Spleen (tissue), 7 donors: ENCODE measurements at regions not wholly inside any gene's neighbourhood (a gene's known extent, or its start where the extent isn't known, plus 50 kb on each side); places are given as distances from the start of the nearest gene placed in this dataset.

Source experiments
- POLR2AphosphoS5 ChIP-seq, 3 donors: sonication (generic); formaldehyde crosslinking; IDR thresholded peaks; one replicate each; pipeline ENCODE4 v1.5.1; 2017; ENCODE audit warnings: antibody characterized with exemption in 3 of 3
- TF ChIP-seq, protein P1 (sequence below), 11 experiments: fragments of 200-600 bp in 7 of 11; fragments of 450-650 bp in 4 of 11; sonication (generic) in 4 of 11; IDR thresholded peaks in 8 of 11; conservative IDR thresholded peaks in 3 of 11; 1 replicate in 7 of 11; 2 replicates in 4 of 11; pipeline versions ENCODE4 v1.4.0 to v1.8.0; 2016 to 2021; ENCODE audit warnings: antibody characterized with exemption in 11 of 11, inconsistent platforms in 4 of 11, mild to moderate bottlenecking in 1 of 11
- donor health status: DM: no; HTN: no; CAD: no; lungs with moderate emphysema.
- donor health status: DM: no; HTN: no; CAD: no.
- donor health status: DM: no; HTN: no; CAD: no.

DNA sequence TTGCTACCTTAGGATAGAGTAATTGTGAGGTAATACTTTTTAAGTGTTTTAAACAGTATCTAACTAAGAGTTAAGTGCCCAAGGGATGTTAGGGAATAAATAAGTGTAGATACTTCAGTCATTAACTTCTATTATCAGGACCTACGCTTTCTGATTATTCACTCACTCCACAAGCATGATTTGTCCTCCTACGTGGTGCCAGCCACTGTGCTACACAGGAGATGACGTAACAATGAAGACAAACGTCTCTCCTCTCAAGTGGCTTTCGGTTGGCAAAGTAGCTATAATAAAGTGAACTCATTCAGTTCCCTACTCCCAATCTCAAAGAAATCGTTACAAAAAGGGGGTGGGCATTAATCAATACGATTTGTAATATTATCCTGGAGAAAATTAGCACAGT, 100.9 kb upstream of the SETBP1 start:
- TF ChIP-seq, protein P1, sequence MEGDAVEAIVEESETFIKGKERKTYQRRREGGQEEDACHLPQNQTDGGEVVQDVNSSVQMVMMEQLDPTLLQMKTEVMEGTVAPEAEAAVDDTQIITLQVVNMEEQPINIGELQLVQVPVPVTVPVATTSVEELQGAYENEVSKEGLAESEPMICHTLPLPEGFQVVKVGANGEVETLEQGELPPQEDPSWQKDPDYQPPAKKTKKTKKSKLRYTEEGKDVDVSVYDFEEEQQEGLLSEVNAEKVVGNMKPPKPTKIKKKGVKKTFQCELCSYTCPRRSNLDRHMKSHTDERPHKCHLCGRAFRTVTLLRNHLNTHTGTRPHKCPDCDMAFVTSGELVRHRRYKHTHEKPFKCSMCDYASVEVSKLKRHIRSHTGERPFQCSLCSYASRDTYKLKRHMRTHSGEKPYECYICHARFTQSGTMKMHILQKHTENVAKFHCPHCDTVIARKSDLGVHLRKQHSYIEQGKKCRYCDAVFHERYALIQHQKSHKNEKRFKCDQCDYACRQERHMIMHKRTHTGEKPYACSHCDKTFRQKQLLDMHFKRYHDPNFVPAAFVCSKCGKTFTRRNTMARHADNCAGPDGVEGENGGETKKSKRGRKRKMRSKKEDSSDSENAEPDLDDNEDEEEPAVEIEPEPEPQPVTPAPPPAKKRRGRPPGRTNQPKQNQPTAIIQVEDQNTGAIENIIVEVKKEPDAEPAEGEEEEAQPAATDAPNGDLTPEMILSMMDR (IDR thresholded peaks at IDR 0.05 in 8 of 11, conservative IDR thresholded peaks at IDR 0.05 in 3 of 11): no peak
- no peak for TF ChIP-seq POLR2AphosphoS5 (IDR thresholded peaks at IDR 0.05)
